Astrocyte of the spinal cord (primary cell): ENCODE measurements at regions not wholly inside any gene's neighbourhood (a gene's known extent, or its start where the extent isn't known, plus 50 kb on each side); places are given as distances from the start of the nearest gene placed in this dataset.
"Not testable (repeated sequence)": the region's sequence is repeated elsewhere in the genome, so short reads cannot be mapped to it uniquely, and the experiment has no call there.

Experiments used
- DNase-seq: peaks from one replicate; pipeline ENCODE4 v3.0.0; 2011; ENCODE audit warnings: low read depth, low spot score
- H3K4me3 ChIP-seq: 2 replicates; pipeline ENCODE4 v1.5.1; 2011; ENCODE audit warnings: low read depth, mild to moderate bottlenecking, low read length, moderate library complexity
- in situ Hi-C: cut with HindIII; loops from 2 replicates; pipeline ENCODE4 v1.10.0; 2017; ENCODE audit warnings: low sequenced_read_pairs
- TF ChIP-seq, protein P1 (sequence below): IDR thresholded peaks from 2 replicates; pipeline ENCODE4 v1.5.1; 2012; ENCODE audit warnings: low read depth, mild to moderate bottlenecking, low read length, inconsistent platforms

DNA sequence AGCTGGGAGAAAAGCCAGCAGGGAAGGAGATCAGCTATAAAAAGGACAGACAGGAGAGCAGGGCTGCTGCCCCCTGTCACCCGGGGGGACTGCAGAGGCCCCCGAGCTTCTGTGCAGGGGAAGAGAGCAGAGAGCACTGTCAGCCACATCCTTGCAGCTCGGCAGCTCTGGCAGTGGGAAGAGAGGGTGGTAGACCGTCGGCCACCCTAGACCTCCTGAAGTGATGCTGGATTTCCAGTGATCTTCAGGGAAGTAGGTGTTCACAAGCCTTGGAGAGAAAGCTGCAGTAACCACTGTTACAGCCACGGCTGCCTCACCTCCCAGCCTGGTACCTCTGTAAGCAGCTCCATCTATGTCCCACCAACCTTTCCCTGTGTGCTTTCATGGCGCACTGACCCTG lies 134.9 kb downstream of the TFCP2L1 start:
- H3K4me3 ChIP-seq: no peak overlapping the region
- TF ChIP-seq, protein P1, sequence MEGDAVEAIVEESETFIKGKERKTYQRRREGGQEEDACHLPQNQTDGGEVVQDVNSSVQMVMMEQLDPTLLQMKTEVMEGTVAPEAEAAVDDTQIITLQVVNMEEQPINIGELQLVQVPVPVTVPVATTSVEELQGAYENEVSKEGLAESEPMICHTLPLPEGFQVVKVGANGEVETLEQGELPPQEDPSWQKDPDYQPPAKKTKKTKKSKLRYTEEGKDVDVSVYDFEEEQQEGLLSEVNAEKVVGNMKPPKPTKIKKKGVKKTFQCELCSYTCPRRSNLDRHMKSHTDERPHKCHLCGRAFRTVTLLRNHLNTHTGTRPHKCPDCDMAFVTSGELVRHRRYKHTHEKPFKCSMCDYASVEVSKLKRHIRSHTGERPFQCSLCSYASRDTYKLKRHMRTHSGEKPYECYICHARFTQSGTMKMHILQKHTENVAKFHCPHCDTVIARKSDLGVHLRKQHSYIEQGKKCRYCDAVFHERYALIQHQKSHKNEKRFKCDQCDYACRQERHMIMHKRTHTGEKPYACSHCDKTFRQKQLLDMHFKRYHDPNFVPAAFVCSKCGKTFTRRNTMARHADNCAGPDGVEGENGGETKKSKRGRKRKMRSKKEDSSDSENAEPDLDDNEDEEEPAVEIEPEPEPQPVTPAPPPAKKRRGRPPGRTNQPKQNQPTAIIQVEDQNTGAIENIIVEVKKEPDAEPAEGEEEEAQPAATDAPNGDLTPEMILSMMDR: no peak
- in situ Hi-C loops: no loop called here
- DNase-seq: no peak

DNA sequence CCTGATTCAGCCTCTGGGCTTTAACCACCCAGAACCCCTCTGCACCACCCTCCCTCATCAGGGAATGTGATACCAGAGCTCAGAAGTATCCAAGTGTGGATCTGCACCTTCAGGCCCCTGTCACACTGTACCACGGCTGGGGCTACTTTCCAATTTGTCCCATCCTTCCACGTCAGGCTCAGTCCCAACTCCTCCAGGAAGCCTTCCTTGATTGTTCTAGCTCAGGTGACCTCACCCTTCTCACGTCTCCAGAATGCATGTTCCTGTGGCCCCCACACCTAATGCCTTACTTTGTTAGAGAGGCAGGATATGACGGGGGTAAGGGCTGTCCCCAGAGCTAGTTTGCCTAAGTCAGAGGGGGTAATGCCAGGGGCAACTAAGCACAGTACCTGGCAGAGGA lies 134.3 kb downstream of the TFCP2L1 start:
- DNase-seq: no peak
- in situ Hi-C loops: no loop called here
- H3K4me3 ChIP-seq: no peak overlapping the region
- TF ChIP-seq, protein P1: no peak

DNA sequence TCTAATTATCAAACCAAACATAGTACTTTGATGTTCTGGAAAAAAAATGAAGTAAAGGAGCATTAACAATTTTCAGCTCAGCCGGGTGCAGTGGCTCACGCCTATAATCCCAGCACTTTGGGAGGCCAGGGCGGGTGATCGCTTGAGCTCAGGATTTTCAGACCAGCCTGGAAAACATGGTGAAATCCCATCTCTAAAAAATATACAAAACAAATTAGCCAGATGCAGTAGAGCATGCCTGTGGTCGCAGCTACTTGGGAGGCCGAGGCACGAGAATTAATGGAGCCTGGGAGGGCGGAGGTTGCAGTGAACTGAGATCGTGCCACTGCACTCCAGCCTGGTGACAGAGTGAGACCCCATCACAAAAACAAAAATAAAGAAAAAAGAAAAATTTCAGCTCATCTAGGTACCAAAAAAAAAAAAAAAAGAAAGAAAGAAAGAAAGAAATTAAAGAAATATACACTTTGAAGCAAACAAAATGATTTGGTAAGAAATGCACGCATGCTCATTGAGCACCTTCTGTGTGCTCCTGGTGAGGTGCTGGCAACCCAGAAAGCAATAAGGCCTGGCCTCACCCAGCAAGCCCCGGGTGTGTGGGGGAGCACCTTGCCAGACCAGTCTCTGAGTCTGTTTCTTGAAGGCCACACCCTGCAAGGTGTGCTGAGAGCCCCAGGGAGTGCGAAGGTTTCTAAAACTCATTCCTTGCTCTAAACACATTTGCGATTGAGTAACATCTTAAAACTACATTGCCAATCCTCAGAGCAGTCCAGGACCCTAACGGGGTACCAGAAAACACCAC lies 133.5 kb downstream of the TFCP2L1 start:
- in situ Hi-C loops: no loop called here

DNA sequence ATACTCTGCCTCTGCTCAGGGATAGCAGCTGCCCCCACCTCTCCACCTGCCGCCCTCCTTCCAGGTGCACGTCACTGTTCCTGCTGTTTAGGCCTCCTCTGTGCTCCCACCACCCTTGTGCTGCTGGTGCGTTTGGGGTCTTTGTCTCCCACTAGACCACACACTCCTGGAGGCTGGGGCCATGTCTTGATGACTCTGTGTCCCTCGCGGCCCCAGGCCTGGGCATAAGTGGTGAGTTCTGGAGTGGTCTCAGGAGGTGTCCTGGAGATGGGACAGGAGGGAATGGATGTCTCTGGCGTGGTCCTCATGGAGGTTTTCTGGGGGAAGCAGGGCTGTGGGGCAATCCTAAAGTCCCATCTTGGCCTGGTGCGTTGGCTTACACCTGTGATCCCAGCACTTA lies 132.1 kb downstream of the TFCP2L1 start:
- no peak for DNase-seq
- in situ Hi-C loops: no loop called here
- H3K4me3 ChIP-seq: no peak overlapping the region
- TF ChIP-seq, protein P1: no peak

More for the DNA sequence above, 133.5 kb downstream of the TFCP2L1 start:
- no peak for DNase-seq
- TF ChIP-seq, protein P1: no peak
- H3K4me3 ChIP-seq: no peak overlapping the region

DNA sequence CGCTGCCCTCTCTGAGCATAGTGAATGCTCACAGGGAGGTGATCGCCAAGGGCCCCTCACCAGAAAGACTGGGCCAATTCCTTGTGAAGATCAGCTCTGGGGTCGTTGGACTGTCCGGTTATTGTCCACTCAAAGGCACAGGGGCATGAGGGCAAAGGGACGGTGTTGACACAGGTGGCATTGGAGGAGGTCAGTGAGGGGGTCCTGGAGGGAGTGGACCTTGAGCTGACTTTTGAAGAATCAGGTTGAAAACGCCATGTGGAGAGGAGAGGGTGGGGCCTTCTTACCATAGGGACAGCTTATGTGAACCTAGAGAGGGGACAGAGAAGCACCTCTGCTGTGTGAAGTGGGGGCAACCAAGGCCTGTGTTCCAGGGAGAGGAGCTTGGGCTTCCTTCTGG lies 131.5 kb downstream of the TFCP2L1 start:
- in situ Hi-C loops: no loop called here
- no peak for DNase-seq
- no peak overlapping the region for H3K4me3 ChIP-seq
- TF ChIP-seq, protein P1: no peak

DNA sequence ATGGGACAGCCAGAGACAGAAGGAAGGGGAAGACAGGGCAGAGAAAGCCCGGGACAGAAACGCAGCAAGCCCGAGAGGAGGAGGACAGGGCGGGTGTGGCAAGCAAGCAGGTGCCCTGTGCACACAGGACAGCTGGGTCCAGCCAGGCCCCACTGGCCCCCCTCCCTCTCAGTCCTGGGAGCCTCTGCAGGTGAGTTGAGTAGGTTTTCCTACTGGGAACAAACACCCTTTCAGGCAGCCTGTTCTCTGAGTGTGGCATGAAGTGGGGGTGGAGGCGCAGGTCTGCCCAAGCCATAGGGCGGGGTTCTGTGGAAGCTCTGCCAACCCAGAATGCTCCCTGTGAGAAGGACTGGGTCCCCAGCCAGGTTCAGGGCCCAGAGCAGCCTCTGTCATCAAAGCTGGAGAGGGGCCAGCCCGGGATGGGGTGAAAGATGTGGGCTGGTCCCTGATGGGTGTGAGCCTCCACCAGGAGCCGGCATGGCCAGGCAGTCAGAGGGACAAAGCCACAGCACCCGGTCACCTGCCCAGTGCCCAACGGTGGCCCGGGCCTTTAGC lies 129.4 kb downstream of the TFCP2L1 start:
- in situ Hi-C loops: no loop called here
- no peak for DNase-seq
- no peak overlapping the region for H3K4me3 ChIP-seq
- TF ChIP-seq, protein P1: no peak

DNA sequence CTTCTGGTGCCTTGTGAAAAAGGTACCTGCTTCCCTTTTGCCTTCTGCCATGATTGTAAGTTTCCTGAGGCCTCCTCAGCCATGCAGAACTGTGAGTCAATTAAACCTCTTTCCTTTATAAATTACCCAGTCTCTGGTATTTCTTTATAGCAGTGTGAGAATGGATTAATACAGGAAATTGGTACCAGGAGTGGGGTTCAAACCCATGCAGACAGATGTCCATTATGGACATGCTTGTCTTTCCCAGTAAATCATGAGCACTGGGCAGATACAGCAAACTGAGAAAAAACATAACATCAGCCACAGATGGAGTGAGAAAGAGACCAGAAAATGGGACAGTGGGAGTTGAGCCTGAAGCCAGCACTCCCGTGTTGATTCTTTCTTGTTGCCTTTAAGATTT lies 127.5 kb downstream of the TFCP2L1 start:
- H3K4me3 ChIP-seq, in situ Hi-C loops, DNase-seq: not testable (repeated sequence)
